ENCODE measurements at regions not wholly inside any gene's neighbourhood (a gene's known extent, or its start where the extent isn't known, plus 50 kb on each side); places are given as distances from the start of the nearest gene placed in this dataset.

GRCh38 chr6:67201563-67201962, 1433.5 kb upstream of the ADGRB3 start:
- intact Hi-C loops (cut with DNase I): no loop called here
- WGBS, 2 donors: 97% methylated on average over 13 of the region's 13 CpGs

GRCh38 chr6:67200626-67201403, 1434.3 kb upstream of the ADGRB3 start:
- H3K27ac ChIP-seq (ENCODE audit: low read depth in 1 of 2, low read length in 2 of 2): no peak overlapping the region
- H3K36me3 ChIP-seq (ENCODE audit: control insufficient read depth in 1 of 2, insufficient read depth in 2 of 2, low read length in 1 of 2): no peaks in the 10 kb centered on the region
- DNase-seq: no peak
- no peaks in the 10 kb centered on the region for H3K4me1 ChIP-seq (ENCODE audit: control insufficient read depth in 1 of 2, insufficient read depth in 2 of 2, low read length in 2 of 2)
- no peak for ATAC-seq (ENCODE audit: low FRiP score)
- intact Hi-C loops (cut with DNase I): no loop called here
- H3K27me3 ChIP-seq (ENCODE audit: control insufficient read depth in 1 of 2, insufficient read depth in 2 of 2, low read length in 1 of 2): no peaks in the 10 kb centered on the region
- 81 to 86% methylated on average over 7 of the region's 7 CpGs for WGBS, 2 donors
- H3K9me3 ChIP-seq (ENCODE audit: control insufficient read depth, low read length): no peaks in the 10 kb centered on the region
- no peak overlapping the region for H3K4me3 ChIP-seq (ENCODE audit: low read length in 2 of 2)

More at GRCh38 chr6:67201563-67201962, 1433.5 kb upstream of the ADGRB3 start:
- DNase-seq (no peak), ATAC-seq (ENCODE audit: low FRiP score) (no peak)
- H3K27ac ChIP-seq (ENCODE audit: low read depth in 1 of 2, low read length in 2 of 2): no peak overlapping the region
- H3K27me3 ChIP-seq (ENCODE audit: control insufficient read depth in 1 of 2, insufficient read depth in 2 of 2, low read length in 1 of 2): no peaks in the 10 kb centered on the region
- no peaks in the 10 kb centered on the region for H3K9me3 ChIP-seq (ENCODE audit: control insufficient read depth, low read length)
- no peaks in the 10 kb centered on the region for H3K4me1 ChIP-seq (ENCODE audit: control insufficient read depth in 1 of 2, insufficient read depth in 2 of 2, low read length in 2 of 2)
- no peak overlapping the region for H3K4me3 ChIP-seq (ENCODE audit: low read length in 2 of 2)
- no peaks in the 10 kb centered on the region for H3K36me3 ChIP-seq (ENCODE audit: control insufficient read depth in 1 of 2, insufficient read depth in 2 of 2, low read length in 1 of 2)

DNA sequence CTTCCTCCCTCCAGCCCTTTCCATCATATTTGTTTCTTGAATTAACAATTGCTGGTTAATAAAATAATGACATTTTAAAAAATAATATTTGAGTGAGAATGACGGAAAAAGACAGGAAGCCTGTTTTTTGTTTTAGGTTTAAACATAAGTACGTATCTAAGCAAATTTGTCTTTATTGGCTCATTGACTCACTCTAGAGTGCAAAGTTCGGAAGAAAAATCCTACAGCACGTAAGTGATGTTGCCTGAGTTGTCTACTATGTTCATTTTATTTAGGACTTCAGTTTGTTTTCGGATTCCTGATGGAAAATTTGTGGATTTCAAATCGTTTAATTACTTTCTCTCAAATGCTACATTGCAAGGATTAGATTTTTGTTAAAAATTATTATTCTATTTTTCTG, 1435.7 kb upstream of the ADGRB3 start:
- no peaks in the 10 kb centered on the region for H3K4me1 ChIP-seq (ENCODE audit: control insufficient read depth in 1 of 2, insufficient read depth in 2 of 2, low read length in 2 of 2)
- DNase-seq (no peak), ATAC-seq (ENCODE audit: low FRiP score) (no peak)
- intact Hi-C loops (cut with DNase I): no loop called here
- H3K9me3 ChIP-seq (ENCODE audit: control insufficient read depth, low read length): no peaks in the 10 kb centered on the region
- WGBS, 2 donors: 79 to 84% methylated on average over 6 of the region's 6 CpGs
- H3K27ac ChIP-seq (ENCODE audit: low read depth in 1 of 2, low read length in 2 of 2): no peak overlapping the region
- no peaks in the 10 kb centered on the region for H3K36me3 ChIP-seq (ENCODE audit: control insufficient read depth in 1 of 2, insufficient read depth in 2 of 2, low read length in 1 of 2)
- H3K27me3 ChIP-seq (ENCODE audit: control insufficient read depth in 1 of 2, insufficient read depth in 2 of 2, low read length in 1 of 2): no peaks in the 10 kb centered on the region
- no peak overlapping the region for H3K4me3 ChIP-seq (ENCODE audit: low read length in 2 of 2)

- H3K4me1 ChIP-seq (ENCODE audit: control insufficient read depth in 1 of 2, insufficient read depth in 2 of 2, low read length in 2 of 2): no peaks in the 10 kb centered on the region
- H3K4me3 ChIP-seq (ENCODE audit: low read length in 2 of 2): no peak overlapping the region
- intact Hi-C loops (cut with DNase I): no loop called here
- no peaks in the 10 kb centered on the region for H3K9me3 ChIP-seq (ENCODE audit: control insufficient read depth, low read length)
- ATAC-seq (ENCODE audit: low FRiP score) (no peak), DNase-seq (no peak)
- H3K27me3 ChIP-seq (ENCODE audit: control insufficient read depth in 1 of 2, insufficient read depth in 2 of 2, low read length in 1 of 2): no peaks in the 10 kb centered on the region
- no peak overlapping the region for H3K27ac ChIP-seq (ENCODE audit: low read depth in 1 of 2, low read length in 2 of 2)
- no peaks in the 10 kb centered on the region for H3K36me3 ChIP-seq (ENCODE audit: control insufficient read depth in 1 of 2, insufficient read depth in 2 of 2, low read length in 1 of 2)
These were observed 1444.3 kb upstream of the ADGRB3 start for GRCh38 chr6:67190733-67191132.

DNA sequence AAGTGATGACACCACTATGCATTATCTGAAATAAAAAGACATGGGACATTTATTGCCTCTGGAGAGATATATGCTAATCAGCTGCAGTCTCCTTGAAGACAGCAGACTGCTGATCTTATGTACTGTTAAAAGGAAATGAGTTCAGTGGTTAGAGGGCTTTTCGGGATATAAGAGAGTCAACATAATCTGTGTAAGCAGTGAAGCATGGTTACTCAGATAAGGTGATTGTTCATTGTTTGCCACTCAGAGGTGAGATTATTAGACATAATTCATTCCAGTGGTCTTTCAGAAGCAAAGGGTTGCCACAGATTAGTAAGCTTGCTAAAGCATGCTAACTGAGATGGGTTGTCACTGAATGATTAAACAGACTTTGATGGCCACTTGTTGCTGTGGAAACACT, 1450.7 kb upstream of the ADGRB3 start:
- whole genome bisulfite sequencing, 2 donors: 90 to 100% methylated on average over 1 of the region's 1 CpG
- H3K9me3 ChIP-seq (ENCODE audit: control insufficient read depth, low read length): no peaks in the 10 kb centered on the region
- intact Hi-C loops (cut with DNase I): no loop called here
- DNase-seq: no peak
- H3K4me1 ChIP-seq (ENCODE audit: control insufficient read depth in 1 of 2, insufficient read depth in 2 of 2, low read length in 2 of 2): no peaks in the 10 kb centered on the region
- ATAC-seq (ENCODE audit: low FRiP score): no peak
- H3K36me3 ChIP-seq (ENCODE audit: control insufficient read depth in 1 of 2, insufficient read depth in 2 of 2, low read length in 1 of 2): no peaks in the 10 kb centered on the region
- H3K4me3 ChIP-seq (ENCODE audit: low read length in 2 of 2): no peak overlapping the region
- no peaks in the 10 kb centered on the region for H3K27me3 ChIP-seq (ENCODE audit: control insufficient read depth in 1 of 2, insufficient read depth in 2 of 2, low read length in 1 of 2)
- no peak overlapping the region for H3K27ac ChIP-seq (ENCODE audit: low read depth in 1 of 2, low read length in 2 of 2)

GRCh38 chr6:67175101-67175500, 1460.0 kb upstream of the ADGRB3 start:
- 38 to 67% methylated on average over 1 of the region's 1 CpG for WGBS, 2 donors
- H3K36me3 ChIP-seq (ENCODE audit: control insufficient read depth in 1 of 2, insufficient read depth in 2 of 2, low read length in 1 of 2): no peaks in the 10 kb centered on the region
- intact Hi-C loops (cut with DNase I): no loop called here
- no peaks in the 10 kb centered on the region for H3K27me3 ChIP-seq (ENCODE audit: control insufficient read depth in 1 of 2, insufficient read depth in 2 of 2, low read length in 1 of 2)
- no peaks in the 10 kb centered on the region for H3K9me3 ChIP-seq (ENCODE audit: control insufficient read depth, low read length)
- H3K4me1 ChIP-seq (ENCODE audit: control insufficient read depth in 1 of 2, insufficient read depth in 2 of 2, low read length in 2 of 2): no peaks in the 10 kb centered on the region
- ATAC-seq (ENCODE audit: low FRiP score) (no peak), DNase-seq (no peak)
- H3K4me3 ChIP-seq (ENCODE audit: low read length in 2 of 2): no peak overlapping the region
- H3K27ac ChIP-seq (ENCODE audit: low read depth in 1 of 2, low read length in 2 of 2): no peak overlapping the region

DNA sequence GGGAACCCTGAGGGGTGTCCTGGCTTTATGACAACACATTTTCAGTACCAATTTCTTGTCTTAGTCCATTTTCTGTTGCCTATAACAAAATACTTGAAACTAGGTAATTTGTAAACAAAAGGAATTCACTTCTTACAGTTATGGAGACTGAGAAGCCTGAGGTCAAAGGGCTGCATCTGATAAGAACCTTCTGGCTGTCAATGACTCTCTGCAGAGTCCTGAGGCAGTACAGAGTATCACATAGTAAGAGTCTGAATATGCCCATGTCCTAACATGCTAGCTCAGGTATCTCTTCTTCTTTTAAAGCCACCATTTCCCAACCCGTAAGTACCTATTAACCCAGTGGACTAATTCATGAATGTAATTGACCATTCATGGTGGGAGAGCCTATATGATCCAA, 1458.6 kb upstream of the EYS start:
- Histone ChIP-seq H3K27me3 (ENCODE audit: control insufficient read depth in 1 of 2, insufficient read depth in 2 of 2, low read length in 1 of 2) (no peaks in the 10 kb centered on the region), H3K36me3 (ENCODE audit: control insufficient read depth in 1 of 2, insufficient read depth in 2 of 2, low read length in 1 of 2) (no peaks in the 10 kb centered on the region), H3K27ac (ENCODE audit: low read depth in 1 of 2, low read length in 2 of 2) (no peak overlapping the region), H3K4me3 (ENCODE audit: low read length in 2 of 2) (no peak overlapping the region), H3K9me3 (ENCODE audit: control insufficient read depth, low read length) (peaks cover 5% of the 10 kb centered on the region), H3K4me1 (ENCODE audit: control insufficient read depth in 1 of 2, insufficient read depth in 2 of 2, low read length in 2 of 2) (no peaks in the 10 kb centered on the region)
- DNase-seq (no peak), ATAC-seq (ENCODE audit: low FRiP score) (no peak)
- WGBS, 2 donors: 94 to 96% methylated on average over 1 of the region's 1 CpG
- intact Hi-C loops (cut with DNase I): no loop called here

GRCh38 chr6:67160820-67161219, 1453.8 kb upstream of the EYS start:
- DNase-seq (no peak), ATAC-seq (ENCODE audit: low FRiP score) (no peak)
- no peaks in the 10 kb centered on the region for H3K36me3 ChIP-seq (ENCODE audit: control insufficient read depth in 1 of 2, insufficient read depth in 2 of 2, low read length in 1 of 2)
- peaks cover 6% of the 10 kb centered on the region for H3K9me3 ChIP-seq (ENCODE audit: control insufficient read depth, low read length)
- WGBS, 2 donors: 44 to 86% methylated on average over 1 of the region's 1 CpG
- no peaks in the 10 kb centered on the region for H3K4me1 ChIP-seq (ENCODE audit: control insufficient read depth in 1 of 2, insufficient read depth in 2 of 2, low read length in 2 of 2)
- no peak overlapping the region for H3K4me3 ChIP-seq (ENCODE audit: low read length in 2 of 2)
- H3K27ac ChIP-seq (ENCODE audit: low read depth in 1 of 2, low read length in 2 of 2): no peak overlapping the region
- no peaks in the 10 kb centered on the region for H3K27me3 ChIP-seq (ENCODE audit: control insufficient read depth in 1 of 2, insufficient read depth in 2 of 2, low read length in 1 of 2)
- intact Hi-C loops (cut with DNase I): no loop called here

DNA sequence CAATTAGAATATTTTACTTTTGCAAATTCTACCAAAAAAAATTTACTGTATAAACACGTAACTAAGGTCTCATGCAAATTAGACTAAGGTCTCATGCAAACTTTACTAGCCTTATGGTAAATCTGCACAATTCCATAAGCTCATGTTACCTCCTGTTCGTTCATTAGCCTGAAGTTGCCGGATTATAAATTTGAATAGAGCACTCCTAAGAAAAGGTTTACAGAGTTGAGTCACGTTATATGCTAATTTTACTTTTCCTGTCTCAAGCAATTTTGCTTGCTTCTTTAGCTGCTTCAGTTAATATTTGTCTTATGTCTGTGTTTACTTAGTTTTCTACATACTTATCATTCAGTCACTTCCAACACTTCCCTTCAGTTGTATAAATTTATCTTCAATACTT, 1434.0 kb upstream of the EYS start:
- H3K4me3 ChIP-seq (ENCODE audit: low read length in 2 of 2): no peak overlapping the region
- H3K4me1 ChIP-seq (ENCODE audit: control insufficient read depth in 1 of 2, insufficient read depth in 2 of 2, low read length in 2 of 2): no peaks in the 10 kb centered on the region
- no peaks in the 10 kb centered on the region for H3K36me3 ChIP-seq (ENCODE audit: control insufficient read depth in 1 of 2, insufficient read depth in 2 of 2, low read length in 1 of 2)
- ATAC-seq (ENCODE audit: low FRiP score) (no peak), DNase-seq (no peak)
- H3K9me3 ChIP-seq (ENCODE audit: control insufficient read depth, low read length): no peaks in the 10 kb centered on the region
- 58 to 66% methylated on average over 4 of the region's 4 CpGs for WGBS, 2 donors
- intact Hi-C loops (cut with DNase I): no loop called here
- no peak overlapping the region for H3K27ac ChIP-seq (ENCODE audit: low read depth in 1 of 2, low read length in 2 of 2)
- no peaks in the 10 kb centered on the region for H3K27me3 ChIP-seq (ENCODE audit: control insufficient read depth in 1 of 2, insufficient read depth in 2 of 2, low read length in 1 of 2)

All from aorta (tissue), 5 donors.